ENCODE measurements at regions not wholly inside any gene's neighbourhood (a gene's known extent, or its start where the extent isn't known, plus 50 kb on each side); places are given as distances from the start of the nearest gene placed in this dataset.

DNA sequence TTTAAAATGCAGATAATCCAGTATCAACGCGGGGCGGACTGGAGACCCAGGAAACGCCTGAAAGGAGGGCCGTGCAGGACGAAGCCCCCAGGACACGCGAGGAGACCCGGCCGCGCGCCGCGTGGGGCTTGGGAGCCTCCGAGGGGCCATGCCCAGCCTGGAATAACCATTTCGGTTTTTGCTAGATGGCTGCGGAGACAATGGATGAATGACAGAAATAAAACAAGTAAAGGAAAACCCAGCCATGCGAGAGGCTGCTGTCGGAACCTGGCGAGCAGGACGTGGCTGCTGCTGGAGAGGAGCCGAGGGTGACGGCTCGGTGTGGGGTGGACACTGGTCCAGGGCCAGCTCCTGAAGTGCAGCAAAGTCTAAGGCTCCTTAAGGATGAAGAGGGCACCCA lies 227.2 kb upstream of the ADARB2 start:
- TF ChIP-seq ZNF384 (IDR thresholded peaks at IDR 0.05) (no peak), BHLHE40 (IDR thresholded peaks at IDR 0.05; ENCODE audit: borderline replicate concordance) (no peak), SUZ12 (IDR thresholded peaks at IDR 0.05) (no peak), NFRKB (IDR thresholded peaks at IDR 0.05) (no peak)
